ENCODE measurements at regions not wholly inside any gene's neighbourhood (a gene's known extent, or its start where the extent isn't known, plus 50 kb on each side); places are given as distances from the start of the nearest gene placed in this dataset.

- DNase-seq (ENCODE audit: low read depth, low spot score): no peak
- Histone ChIP-seq H3K36me3 (ENCODE audit: control insufficient read depth in 2 of 2, extremely low read depth in 1 of 2, insufficient read depth in 2 of 2, low read length in 2 of 2) (peaks cover 3 to 13% of the 10 kb centered on the region in 2 experiments), H3K9me3 (ENCODE audit: control insufficient read depth, low read depth, low read length) (no peaks in the 10 kb centered on the region), H3K9ac (ENCODE audit: control insufficient read depth, extremely low read depth, insufficient read depth, low read length) (no peak overlapping the region), H3K4me3 (ENCODE audit: control insufficient read depth in 2 of 3, extremely low read depth in 1 of 3, insufficient read depth in 2 of 3, low read depth in 1 of 3, low read length in 3 of 3) (no peak overlapping the region), H4K20me1 (ENCODE audit: control insufficient read depth, extremely low read depth, insufficient read depth, low read length) (no peaks in the 10 kb centered on the region), H3K27me3 (ENCODE audit: control insufficient read depth, extremely low read depth, insufficient read depth, low read length) (no peaks in the 10 kb centered on the region), H3K4me2 (ENCODE audit: control insufficient read depth, extremely low read depth, insufficient read depth, low read depth, low read length) (no peak overlapping the region), H3K9me1 (ENCODE audit: control insufficient read depth, extremely low read depth, insufficient read depth, low read length) (no peaks in the 10 kb centered on the region), H3K4me1 (ENCODE audit: control insufficient read depth, extremely low read depth, insufficient read depth, low read length) (peaks cover 27% of the 10 kb centered on the region), H3K27ac (ENCODE audit: control insufficient read depth, insufficient read depth, low read length) (peak overlapping the region; percentile 88), H2AFZ (ENCODE audit: control insufficient read depth, low read length) (no peak overlapping the region), H3K79me2 (ENCODE audit: control insufficient read depth, insufficient read depth, low read length) (peaks cover 85% of the 10 kb centered on the region)
- peak; percentile 75 for FAIRE-seq
- dilution Hi-C loops (cut with MboI; ENCODE audit: extremely low pct_ligation_motif_present, low sequenced_read_pairs): no loop called here
- TF ChIP-seq CTCF (optimal IDR thresholded peaks at IDR 0.05 in 1 of 3, IDR thresholded peaks at IDR 0.05 in 1 of 3, conservative IDR thresholded peaks at IDR 0.05 in 1 of 3; ENCODE audit: extremely low read depth in 1 of 3, insufficient read depth in 2 of 3, low read length in 3 of 3) (no peak), EZH2 (IDR thresholded peaks at IDR 0.05; ENCODE audit: low read length) (no peak)
Observed at GRCh38 chr5:167837127-167837526, 454.3 kb upstream of the WWC1 start.

DNA sequence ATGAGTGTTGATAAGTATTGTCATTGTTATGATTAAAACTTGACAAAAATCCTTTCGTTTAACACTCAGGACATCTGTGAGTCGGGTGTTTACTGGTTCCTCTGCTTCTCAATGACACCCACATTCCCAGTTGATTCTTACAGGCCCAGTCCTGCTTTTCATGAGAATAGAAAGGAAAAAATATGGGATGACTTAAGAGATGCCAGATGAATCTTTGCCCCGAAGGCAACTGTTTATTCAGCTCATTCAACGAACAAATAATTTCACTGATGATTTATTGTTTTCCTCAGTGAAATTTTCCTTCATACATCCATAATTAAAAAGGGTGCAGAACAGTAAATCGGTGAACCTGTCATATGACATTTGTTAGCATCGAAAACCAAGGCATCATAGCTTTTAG lies 452.4 kb upstream of the WWC1 start:
- H3K4me1 ChIP-seq (ENCODE audit: control insufficient read depth, extremely low read depth, insufficient read depth, low read length): peaks cover 27% of the 10 kb centered on the region
- peak overlapping the region; percentile 88 for H3K27ac ChIP-seq (ENCODE audit: control insufficient read depth, insufficient read depth, low read length)
- no peak for TF ChIP-seq CTCF (optimal IDR thresholded peaks at IDR 0.05 in 1 of 3, IDR thresholded peaks at IDR 0.05 in 1 of 3, conservative IDR thresholded peaks at IDR 0.05 in 1 of 3; ENCODE audit: extremely low read depth in 1 of 3, insufficient read depth in 2 of 3, low read length in 3 of 3)
- TF ChIP-seq EZH2 (IDR thresholded peaks at IDR 0.05; ENCODE audit: low read length): no peak
- H4K20me1 ChIP-seq (ENCODE audit: control insufficient read depth, extremely low read depth, insufficient read depth, low read length): no peaks in the 10 kb centered on the region
- H3K4me2 ChIP-seq (ENCODE audit: control insufficient read depth, extremely low read depth, insufficient read depth, low read depth, low read length): peak overlapping the region; percentile 90
- no peaks in the 10 kb centered on the region for H3K9me1 ChIP-seq (ENCODE audit: control insufficient read depth, extremely low read depth, insufficient read depth, low read length)
- H3K36me3 ChIP-seq (ENCODE audit: control insufficient read depth in 2 of 2, extremely low read depth in 1 of 2, insufficient read depth in 2 of 2, low read length in 2 of 2): peaks cover 4 to 16% of the 10 kb centered on the region in 2 experiments
- peak overlapping the region in 2 of 3 experiments; percentile 42 to 61 for H3K4me3 ChIP-seq (ENCODE audit: control insufficient read depth in 2 of 3, extremely low read depth in 1 of 3, insufficient read depth in 2 of 3, low read depth in 1 of 3, low read length in 3 of 3)
- H3K9me3 ChIP-seq (ENCODE audit: control insufficient read depth, low read depth, low read length): no peaks in the 10 kb centered on the region
- DNase-seq (ENCODE audit: low read depth, low spot score): peak; percentile 82
- peaks cover 87% of the 10 kb centered on the region for H3K79me2 ChIP-seq (ENCODE audit: control insufficient read depth, insufficient read depth, low read length)
- no peak for FAIRE-seq
- dilution Hi-C loops (cut with MboI; ENCODE audit: extremely low pct_ligation_motif_present, low sequenced_read_pairs): no loop called here
- H3K27me3 ChIP-seq (ENCODE audit: control insufficient read depth, extremely low read depth, insufficient read depth, low read length): no peaks in the 10 kb centered on the region
- peak overlapping the region; percentile 60 for H3K9ac ChIP-seq (ENCODE audit: control insufficient read depth, extremely low read depth, insufficient read depth, low read length)
- H2AFZ ChIP-seq (ENCODE audit: control insufficient read depth, low read length): peak overlapping the region; percentile 51

Measured in keratinocyte (primary cell).